ENCODE measurements at regions not wholly inside any gene's neighbourhood (a gene's known extent, or its start where the extent isn't known, plus 50 kb on each side); places are given as distances from the start of the nearest gene placed in this dataset.

DNA sequence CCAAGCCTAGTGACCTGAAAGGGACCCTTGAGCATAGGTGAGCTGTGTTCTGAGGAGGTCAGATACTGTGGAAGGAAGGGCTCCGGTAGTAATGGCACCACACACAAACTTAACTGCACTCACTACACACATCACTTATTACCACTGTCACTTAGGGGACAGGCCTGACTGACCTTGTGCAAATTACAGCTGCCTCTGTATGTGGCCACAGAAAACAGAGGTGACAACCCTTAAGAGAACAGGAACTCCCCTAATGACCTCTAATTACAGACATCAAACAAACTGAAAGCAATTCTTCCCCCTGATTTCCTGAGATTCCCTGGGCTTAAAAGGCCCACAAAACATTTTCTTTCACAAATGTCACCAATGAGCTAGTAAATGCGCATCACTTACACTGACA, 360.6 kb downstream of the RND3 start:
- TF ChIP-seq, protein P1, sequence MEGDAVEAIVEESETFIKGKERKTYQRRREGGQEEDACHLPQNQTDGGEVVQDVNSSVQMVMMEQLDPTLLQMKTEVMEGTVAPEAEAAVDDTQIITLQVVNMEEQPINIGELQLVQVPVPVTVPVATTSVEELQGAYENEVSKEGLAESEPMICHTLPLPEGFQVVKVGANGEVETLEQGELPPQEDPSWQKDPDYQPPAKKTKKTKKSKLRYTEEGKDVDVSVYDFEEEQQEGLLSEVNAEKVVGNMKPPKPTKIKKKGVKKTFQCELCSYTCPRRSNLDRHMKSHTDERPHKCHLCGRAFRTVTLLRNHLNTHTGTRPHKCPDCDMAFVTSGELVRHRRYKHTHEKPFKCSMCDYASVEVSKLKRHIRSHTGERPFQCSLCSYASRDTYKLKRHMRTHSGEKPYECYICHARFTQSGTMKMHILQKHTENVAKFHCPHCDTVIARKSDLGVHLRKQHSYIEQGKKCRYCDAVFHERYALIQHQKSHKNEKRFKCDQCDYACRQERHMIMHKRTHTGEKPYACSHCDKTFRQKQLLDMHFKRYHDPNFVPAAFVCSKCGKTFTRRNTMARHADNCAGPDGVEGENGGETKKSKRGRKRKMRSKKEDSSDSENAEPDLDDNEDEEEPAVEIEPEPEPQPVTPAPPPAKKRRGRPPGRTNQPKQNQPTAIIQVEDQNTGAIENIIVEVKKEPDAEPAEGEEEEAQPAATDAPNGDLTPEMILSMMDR (IDR thresholded peaks at IDR 0.05), result no peak
- TF ChIP-seq ZFX (IDR thresholded peaks at IDR 0.05; ENCODE audit: borderline replicate concordance), result no peak
